ENCODE measurements at regions not wholly inside any gene's neighbourhood (a gene's known extent, or its start where the extent isn't known, plus 50 kb on each side); places are given as distances from the start of the nearest gene placed in this dataset.

GRCh38 chr1:227470688-227471087 is 92.7 kb upstream of the ZNF678 start:
- H3K27me3 ChIP-seq: no peaks in the 10 kb centered on the region
- WGBS, 2 donors: 93% methylated on average over 2 of the region's 2 CpGs
- intact Hi-C loops (cut with DNase I): no loop called here
- H3K27ac ChIP-seq: no peak overlapping the region
- no peaks in the 10 kb centered on the region for H3K36me3 ChIP-seq
- no peak for TF ChIP-seq CTCF (IDR thresholded peaks at IDR 0.05)
- TF ChIP-seq POLR2A (IDR thresholded peaks at IDR 0.05): no peak
- DNase-seq: no peak
- H3K9me3 ChIP-seq: no peaks in the 10 kb centered on the region
- H3K4me3 ChIP-seq (replicated peaks in 1 of 3): no peak overlapping the region
- no peaks in the 10 kb centered on the region for H3K4me1 ChIP-seq

- no peak for DNase-seq
- Histone ChIP-seq H3K4me3 (replicated peaks in 1 of 3) (no peak overlapping the region), H3K36me3 (no peaks in the 10 kb centered on the region), H3K9me3 (no peaks in the 10 kb centered on the region), H3K27ac (no peak overlapping the region), H3K4me1 (no peaks in the 10 kb centered on the region), H3K27me3 (no peaks in the 10 kb centered on the region)
- intact Hi-C loops (cut with DNase I): no loop called here
- TF ChIP-seq POLR2A (IDR thresholded peaks at IDR 0.05): no peak
- no peak for TF ChIP-seq CTCF (IDR thresholded peaks at IDR 0.05)
- WGBS, 2 donors: 72 to 78% methylated on average over 3 of the region's 3 CpGs
Measured at GRCh38 chr1:227469708-227470107, 93.6 kb upstream of the ZNF678 start.

- Histone ChIP-seq H3K4me1 (no peaks in the 10 kb centered on the region), H3K27ac (no peak overlapping the region), H3K27me3 (no peaks in the 10 kb centered on the region), H3K4me3 (replicated peaks in 1 of 3) (no peak overlapping the region), H3K36me3 (no peaks in the 10 kb centered on the region), H3K9me3 (no peaks in the 10 kb centered on the region)
- intact Hi-C loops (cut with DNase I): no loop called here
- TF ChIP-seq CTCF (IDR thresholded peaks at IDR 0.05): no peak
- no peak for TF ChIP-seq POLR2A (IDR thresholded peaks at IDR 0.05)
- 92% methylated on average over 5 of the region's 5 CpGs for WGBS, 2 donors
- no peak for DNase-seq
Measured at GRCh38 chr1:227466039-227466645, 97.2 kb upstream of the ZNF678 start.

- TF ChIP-seq CTCF (IDR thresholded peaks at IDR 0.05): no peak
- TF ChIP-seq POLR2A (IDR thresholded peaks at IDR 0.05): no peak
- Histone ChIP-seq H3K9me3 (no peaks in the 10 kb centered on the region), H3K4me3 (replicated peaks in 1 of 3) (no peak overlapping the region), H3K4me1 (no peaks in the 10 kb centered on the region), H3K27me3 (no peaks in the 10 kb centered on the region), H3K27ac (no peak overlapping the region), H3K36me3 (no peaks in the 10 kb centered on the region)
- 67 to 74% methylated on average over 4 to 6 of the region's 7 CpGs for WGBS, 2 donors
- intact Hi-C loops (cut with DNase I): no loop called here
- DNase-seq: no peak
Measured at GRCh38 chr1:227465256-227465655, 98.1 kb upstream of the ZNF678 start.

GRCh38 chr1:227459977-227460376 is 103.4 kb upstream of the ZNF678 start:
- Histone ChIP-seq H3K4me1 (no peaks in the 10 kb centered on the region), H3K36me3 (no peaks in the 10 kb centered on the region), H3K27me3 (no peaks in the 10 kb centered on the region), H3K27ac (no peak overlapping the region), H3K4me3 (replicated peaks in 1 of 3) (no peak overlapping the region), H3K9me3 (no peaks in the 10 kb centered on the region)
- TF ChIP-seq POLR2A (IDR thresholded peaks at IDR 0.05): no peak
- no peak for TF ChIP-seq CTCF (IDR thresholded peaks at IDR 0.05)
- no peak for DNase-seq
- intact Hi-C loops (cut with DNase I): no loop called here
- 94 to 100% methylated on average over 1 of the region's 1 CpG for WGBS, 2 donors

All from thyroid gland (tissue), 4 donors.